SK-N-SH treated with all-trans-retinoic acid at 6 μM for 48 hours (cell line): ENCODE measurements at regions not wholly inside any gene's neighbourhood (a gene's known extent, or its start where the extent isn't known, plus 50 kb on each side); places are given as distances from the start of the nearest gene placed in this dataset.

Source experiments
- ATAC-seq: fragments of 200-7000 bp; cut with Tn5 transposase; 3 replicates; pipeline ENCODE4 v1.9.1; 2020; ENCODE audit warnings: mild to moderate bottlenecking, moderate library complexity
- ARNTL ChIP-seq: fragments of 450-650 bp; formaldehyde crosslinking; IDR thresholded peaks from 2 replicates; pipeline ENCODE4 v1.5.0; 2020; ENCODE audit warnings: low read depth, mild to moderate bottlenecking, moderate library complexity, borderline replicate concordance
- CREB5 ChIP-seq: fragments of 250-450 bp; sonication (Bioruptor Pico); IDR thresholded peaks from 2 replicates; pipeline ENCODE4 v1.5.1; 2020; ENCODE audit warnings: low read depth, mild to moderate bottlenecking, moderate library complexity
- CSDC2 ChIP-seq: fragments of 250-450 bp; sonication (Bioruptor Pico); IDR thresholded peaks from 2 replicates; pipeline ENCODE4 v1.5.0; 2020; ENCODE audit warnings: mild to moderate bottlenecking, moderate library complexity
- CSRNP3 ChIP-seq: fragments of 250-450 bp; sonication (Bioruptor Pico); IDR thresholded peaks from 2 replicates; pipeline ENCODE4 v1.5.1; 2021; ENCODE audit warnings: mild to moderate bottlenecking, moderate library complexity
- ESRRG ChIP-seq: fragments of 250-450 bp; sonication (Bioruptor Pico); IDR thresholded peaks from 2 replicates; pipeline ENCODE4 v1.6.1; 2021; ENCODE audit warnings: mild to moderate bottlenecking
- GLIS3 ChIP-seq: fragments of 250-450 bp; sonication (Bioruptor Pico); IDR thresholded peaks from 2 replicates; pipeline ENCODE4 v1.5.0; 2020; ENCODE audit warnings: mild to moderate bottlenecking, moderate library complexity
- ISL1 ChIP-seq: fragments of 250-450 bp; sonication (Bioruptor Pico); IDR thresholded peaks from 2 replicates; pipeline ENCODE4 v2.1.2; 2022; ENCODE audit warnings: mild to moderate bottlenecking, moderate library complexity
- OSR1 ChIP-seq: fragments of 250-450 bp; sonication (Bioruptor Pico); IDR thresholded peaks from 2 replicates; pipeline ENCODE4 v1.8.0; 2022; ENCODE audit warnings: moderate library complexity, mild to moderate bottlenecking, inconsistent platforms
- PATZ1 ChIP-seq: fragments of 250-450 bp; sonication (Bioruptor Pico); IDR thresholded peaks from 2 replicates; pipeline ENCODE4 v1.8.0; 2020; ENCODE audit warnings: mild to moderate bottlenecking, moderate library complexity, borderline replicate concordance
- POU6F1 ChIP-seq: fragments of 250-450 bp; sonication (Bioruptor Pico); IDR thresholded peaks from 2 replicates; pipeline ENCODE4 v1.8.0; 2021; ENCODE audit warnings: low read depth, mild to moderate bottlenecking, moderate library complexity, borderline replicate concordance
- PPARA ChIP-seq: fragments of 250-450 bp; sonication (Bioruptor Pico); IDR thresholded peaks from 2 replicates; pipeline ENCODE4 v1.5.0; 2020; ENCODE audit warnings: mild to moderate bottlenecking, borderline replicate concordance
- RARB ChIP-seq: fragments of 250-450 bp; sonication (Bioruptor Pico); IDR thresholded peaks from 2 replicates; pipeline ENCODE4 v1.8.0; 2021; ENCODE audit warnings: mild to moderate bottlenecking, moderate library complexity
- SNAI2 ChIP-seq: fragments of 250-450 bp; sonication (Bioruptor Pico); IDR thresholded peaks from 2 replicates; pipeline ENCODE4 v1.5.0; 2020; ENCODE audit warnings: mild to moderate bottlenecking, moderate library complexity
- TCF4 ChIP-seq: fragments of 250-450 bp; sonication (Bioruptor Pico); IDR thresholded peaks from 2 replicates; pipeline ENCODE4 v1.8.0; 2021; ENCODE audit warnings: mild to moderate bottlenecking, moderate library complexity, borderline replicate concordance
- TOX ChIP-seq: fragments of 250-450 bp; sonication (Bioruptor Pico); IDR thresholded peaks from 2 replicates; pipeline ENCODE4 v1.8.0; 2021; ENCODE audit warnings: mild to moderate bottlenecking, moderate library complexity, borderline replicate concordance
- TSHZ2 ChIP-seq: fragments of 250-450 bp; sonication (Bioruptor Pico); IDR thresholded peaks from 2 replicates; pipeline ENCODE4 v1.5.0; 2020; ENCODE audit warnings: mild to moderate bottlenecking, moderate library complexity
- ZFP3 ChIP-seq: fragments of 250-450 bp; sonication (Bioruptor Pico); IDR thresholded peaks from 2 replicates; pipeline ENCODE4 v1.5.0; 2020; ENCODE audit warnings: mild to moderate bottlenecking, moderate library complexity
- ZFP30 ChIP-seq: fragments of 450-650 bp; formaldehyde crosslinking; IDR thresholded peaks from 2 replicates; pipeline ENCODE4 v1.5.0; 2022; ENCODE audit warnings: mild to moderate bottlenecking, moderate library complexity
- ZNF565 ChIP-seq: fragments of 450-650 bp; formaldehyde crosslinking; conservative IDR thresholded peaks from 2 replicates; pipeline ENCODE4 v1.5.0; 2020; ENCODE audit warnings: low read depth, mild to moderate bottlenecking, moderate library complexity
- ZNF8 ChIP-seq: fragments of 450-650 bp; formaldehyde crosslinking; IDR thresholded peaks from 2 replicates; pipeline ENCODE4 v1.5.0; 2020; ENCODE audit warnings: mild to moderate bottlenecking, moderate library complexity

GRCh38 chr3:700514-700913 is 392.3 kb upstream of the CNTN6 start:
- ATAC-seq, result no peak
- no peak for TF ChIP-seq CSDC2 (CRISPR knock-in tag)
- no peak for TF ChIP-seq PATZ1
- TF ChIP-seq POU6F1 (CRISPR knock-in tag), result no peak

- no peak for ATAC-seq
- TF ChIP-seq RARB (CRISPR knock-in tag) (no peak), CSDC2 (CRISPR knock-in tag) (no peak), PATZ1 (no peak), PPARA (CRISPR knock-in tag) (no peak), ESRRG (no peak), TSHZ2 (no peak), CREB5 (no peak), TOX (CRISPR knock-in tag) (no peak), OSR1 (CRISPR knock-in tag) (no peak), SNAI2 (no peak), GLIS3 (no peak), ZFP30 (CRISPR knock-in tag) (no peak), ZFP3 (CRISPR knock-in tag) (no peak), ARNTL (CRISPR knock-in tag) (no peak), ISL1 (no peak), ZNF8 (CRISPR knock-in tag) (no peak), TCF4 (CRISPR knock-in tag) (no peak), ZNF565 (CRISPR knock-in tag) (no peak), CSRNP3 (no peak)
- TF ChIP-seq, all 23 proteins: peak for 0
These were observed 385.8 kb upstream of the CNTN6 start for GRCh38 chr3:707041-707440.

- TF ChIP-seq TCF4 (CRISPR knock-in tag), result no peak
- TF ChIP-seq, all 23 proteins: peak for 0
- no peak for ATAC-seq
These were observed 379.7 kb upstream of the CNTN6 start for GRCh38 chr3:713006-713621.
